ENCODE measurements at regions not wholly inside any gene's neighbourhood (a gene's known extent, or its start where the extent isn't known, plus 50 kb on each side); places are given as distances from the start of the nearest gene placed in this dataset.

GRCh38 chr1:244962130-244962529 lies 97.8 kb upstream of the HNRNPU start:
- TF ChIP-seq CTCF (IDR thresholded peaks at IDR 0.05) (no peak), SIN3A (IDR thresholded peaks at IDR 0.05; ENCODE audit: borderline replicate concordance, insufficient read depth, low read depth, low read length) (no peak), TCF7L2 (IDR thresholded peaks at IDR 0.05; ENCODE audit: low read depth, low read length) (no peak), POLR2AphosphoS5 (IDR thresholded peaks at IDR 0.05; ENCODE audit: low read depth, low read length) (no peak)
